Neural progenitor cell (in vitro differentiated cells): ENCODE measurements at regions not wholly inside any gene's neighbourhood (a gene's known extent, or its start where the extent isn't known, plus 50 kb on each side); places are given as distances from the start of the nearest gene placed in this dataset.

Experiments
- DNase-seq: peaks from one replicate; pipeline ENCODE4 v3.0.0-alpha.2; 2016; ENCODE audit warnings: low spot score
- H2AFZ ChIP-seq: fragments of 200-600 bp; sonication (generic); replicated peaks from 2 replicates; pipeline ENCODE4 v1.6.1; 2016; ENCODE audit warnings: antibody characterized with exemption
- H3F3A ChIP-seq: fragments of 200-600 bp; sonication (generic); 2 replicates; pipeline ENCODE4 v1.6.1; 2016; ENCODE audit warnings: antibody characterized with exemption, low read depth
- H3K27ac ChIP-seq: fragments of 200-600 bp; sonication (generic); 2 replicates; pipeline ENCODE4 v1.5.1; 2016; ENCODE audit warnings: mild to moderate bottlenecking
- H3K27me3 ChIP-seq: fragments of 200-600 bp; sonication (generic); 2 replicates; pipeline ENCODE4 v1.6.1; 2016; ENCODE audit warnings: mild to moderate bottlenecking, moderate library complexity
- H3K36me3 ChIP-seq: fragments of 200-600 bp; sonication (generic); 2 replicates; pipeline ENCODE4 v1.5.1; 2016
- H3K4me1 ChIP-seq: fragments of 200-600 bp; sonication (generic); 2 replicates; pipeline ENCODE4 v1.6.1; 2016; ENCODE audit warnings: mixed run types
- H3K4me2 ChIP-seq: fragments of 200-600 bp; sonication (generic); 2 replicates; pipeline ENCODE4 v1.6.1; 2016
- H3K4me3 ChIP-seq: fragments of 200-600 bp; sonication (generic); 2 replicates; pipeline ENCODE4 v1.5.1; 2016
- H3K79me2 ChIP-seq: fragments of 200-600 bp; sonication (generic); 2 replicates; pipeline ENCODE4 v1.6.1; 2016; ENCODE audit warnings: low read depth
- H3K9ac ChIP-seq: fragments of 200-600 bp; sonication (generic); 2 replicates; pipeline ENCODE4 v1.6.1; 2016
- H3K9me3 ChIP-seq: fragments of 200-600 bp; sonication (generic); 2 replicates; pipeline ENCODE4 v1.5.1; 2016; ENCODE audit warnings: low read depth
- H4K20me1 ChIP-seq: fragments of 200-600 bp; sonication (generic); 2 replicates; pipeline ENCODE4 v1.6.1; 2016; ENCODE audit warnings: low read depth
- H3K27ac Mint-ChIP-seq: 3 replicates; pipeline ENCODE4 v1.8.0; 2021; ENCODE audit warnings: mixed read lengths
- H3K27me3 Mint-ChIP-seq: 2 replicates; pipeline ENCODE4 v1.8.0; 2022; ENCODE audit warnings: low read depth, mild to moderate bottlenecking, inconsistent platforms, moderate library complexity, mixed read lengths; ENCODE audit not compliant: insufficient read depth
- H3K36me3 Mint-ChIP-seq: 3 replicates; pipeline ENCODE4 v1.8.0; 2021; ENCODE audit warnings: mixed read lengths
- H3K4me1 Mint-ChIP-seq: 3 replicates; pipeline ENCODE4 v1.8.0; 2021; ENCODE audit warnings: mixed read lengths
- H3K4me3 Mint-ChIP-seq: 3 replicates; pipeline ENCODE4 v1.8.0; 2021; ENCODE audit warnings: mild to moderate bottlenecking, moderate library complexity, mixed read lengths
- H3K9me3 Mint-ChIP-seq: 3 replicates; pipeline ENCODE4 v1.8.0; 2020; ENCODE audit warnings: mixed read lengths
- CTCF ChIP-seq: fragments of 200-600 bp; sonication (generic); IDR thresholded peaks from 2 replicates; pipeline ENCODE4 v1.5.1; 2017; ENCODE audit warnings: antibody characterized with exemption, mild to moderate bottlenecking
- EZH2 ChIP-seq: fragments of 200-600 bp; sonication (generic); IDR thresholded peaks from 2 replicates; pipeline ENCODE4 v1.6.1; 2017; ENCODE audit warnings: antibody characterized with exemption, mild to moderate bottlenecking, moderate library complexity
- EZH2phosphoT487 ChIP-seq: fragments of 200-600 bp; sonication (generic); IDR thresholded peaks from 2 replicates; pipeline ENCODE4 v1.6.1; 2017; ENCODE audit warnings: antibody characterized with exemption

GRCh38 chr3:193844472-193844871 is 251.5 kb downstream of the OPA1 start:
- peaks cover 11% of the 10 kb centered on the region for H3K4me1 ChIP-seq
- no peaks in the 10 kb centered on the region for H3K79me2 ChIP-seq
- TF ChIP-seq EZH2 (no peak), CTCF (no peak), EZH2phosphoT487 (no peak)
- H3K27me3 ChIP-seq: no peaks in the 10 kb centered on the region
- H2AFZ ChIP-seq: peak overlapping the region; percentile 77
- Mint-ChIP-seq H3K4me1 (peaks cover 12% of the 10 kb centered on the region), H3K36me3 (no peaks in the 10 kb centered on the region), H3K27me3 (peaks cover 19% of the 10 kb centered on the region), H3K4me3 (no peak overlapping the region), H3K9me3 (peaks cover 6% of the 10 kb centered on the region), H3K27ac (no peak overlapping the region)
- no peak for DNase-seq
- no peaks in the 10 kb centered on the region for H4K20me1 ChIP-seq
- no peak overlapping the region for H3K4me3 ChIP-seq
- H3K27ac ChIP-seq: no peak overlapping the region
- H3F3A ChIP-seq: peaks cover 12% of the 10 kb centered on the region
- no peak overlapping the region for H3K4me2 ChIP-seq
- no peaks in the 10 kb centered on the region for H3K36me3 ChIP-seq
- no peaks in the 10 kb centered on the region for H3K9me3 ChIP-seq
- H3K9ac ChIP-seq: no peak overlapping the region

GRCh38 chr3:193845144-193845543 is 252.1 kb downstream of the OPA1 start:
- Histone ChIP-seq H3F3A (peaks cover 12% of the 10 kb centered on the region), H3K36me3 (no peaks in the 10 kb centered on the region), H4K20me1 (no peaks in the 10 kb centered on the region), H3K4me3 (no peak overlapping the region), H3K27me3 (no peaks in the 10 kb centered on the region), H2AFZ (no peak overlapping the region), H3K27ac (no peak overlapping the region), H3K4me2 (no peak overlapping the region), H3K4me1 (peaks cover 11% of the 10 kb centered on the region), H3K9me3 (no peaks in the 10 kb centered on the region), H3K79me2 (no peaks in the 10 kb centered on the region), H3K9ac (no peak overlapping the region)
- H3K4me1 Mint-ChIP-seq: peaks cover 12% of the 10 kb centered on the region
- H3K27ac Mint-ChIP-seq: no peak overlapping the region
- TF ChIP-seq EZH2 (no peak), CTCF (no peak), EZH2phosphoT487 (no peak)
- H3K4me3 Mint-ChIP-seq: no peak overlapping the region
- peaks cover 19% of the 10 kb centered on the region for H3K27me3 Mint-ChIP-seq
- peaks cover 7% of the 10 kb centered on the region for H3K9me3 Mint-ChIP-seq
- H3K36me3 Mint-ChIP-seq: no peaks in the 10 kb centered on the region
- no peak for DNase-seq

- no peak overlapping the region for H3K27ac Mint-ChIP-seq
- H3K27ac ChIP-seq: no peak overlapping the region
- no peaks in the 10 kb centered on the region for H3K9me3 ChIP-seq
- no peaks in the 10 kb centered on the region for H3K79me2 ChIP-seq
- H3K36me3 Mint-ChIP-seq: no peaks in the 10 kb centered on the region
- H3K4me2 ChIP-seq: no peak overlapping the region
- H3K4me3 ChIP-seq: no peak overlapping the region
- peaks cover 6% of the 10 kb centered on the region for H3K9me3 Mint-ChIP-seq
- no peaks in the 10 kb centered on the region for H3K36me3 ChIP-seq
- H3K9ac ChIP-seq: no peak overlapping the region
- H3K4me1 Mint-ChIP-seq: peaks cover 23% of the 10 kb centered on the region
- no peaks in the 10 kb centered on the region for H4K20me1 ChIP-seq
- H3K27me3 ChIP-seq: no peaks in the 10 kb centered on the region
- peaks cover 24% of the 10 kb centered on the region for H3F3A ChIP-seq
- TF ChIP-seq EZH2phosphoT487 (no peak), CTCF (no peak), EZH2 (no peak)
- peaks cover 21% of the 10 kb centered on the region for H3K27me3 Mint-ChIP-seq
- DNase-seq: no peak
- no peak overlapping the region for H2AFZ ChIP-seq
- H3K4me3 Mint-ChIP-seq: no peak overlapping the region
- peaks cover 21% of the 10 kb centered on the region for H3K4me1 ChIP-seq
Observed at GRCh38 chr3:193846569-193846968, 253.6 kb downstream of the OPA1 start.
